ENCODE measurements at regions not wholly inside any gene's neighbourhood (a gene's known extent, or its start where the extent isn't known, plus 50 kb on each side); places are given as distances from the start of the nearest gene placed in this dataset.

DNA sequence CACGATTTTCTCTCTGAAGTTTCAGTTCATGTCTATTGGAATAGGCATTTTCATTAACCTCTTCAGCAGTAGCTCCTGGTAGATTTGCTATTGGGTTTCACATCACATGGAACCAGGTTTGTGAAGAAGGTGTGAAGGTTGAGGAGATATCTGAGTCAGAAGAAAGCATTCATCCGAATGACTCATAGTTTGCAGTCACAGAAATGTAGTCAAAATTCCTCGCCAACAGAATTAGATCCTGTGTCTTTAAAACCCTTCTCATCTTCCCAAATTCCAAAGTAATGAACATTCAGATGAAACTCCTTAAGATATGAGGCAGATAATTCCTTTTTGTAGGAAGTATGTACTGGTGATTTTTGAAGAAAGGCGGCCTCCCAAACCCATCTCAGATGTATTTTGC, 125.0 kb upstream of the LARGE1 start:
- TF ChIP-seq, protein P1, sequence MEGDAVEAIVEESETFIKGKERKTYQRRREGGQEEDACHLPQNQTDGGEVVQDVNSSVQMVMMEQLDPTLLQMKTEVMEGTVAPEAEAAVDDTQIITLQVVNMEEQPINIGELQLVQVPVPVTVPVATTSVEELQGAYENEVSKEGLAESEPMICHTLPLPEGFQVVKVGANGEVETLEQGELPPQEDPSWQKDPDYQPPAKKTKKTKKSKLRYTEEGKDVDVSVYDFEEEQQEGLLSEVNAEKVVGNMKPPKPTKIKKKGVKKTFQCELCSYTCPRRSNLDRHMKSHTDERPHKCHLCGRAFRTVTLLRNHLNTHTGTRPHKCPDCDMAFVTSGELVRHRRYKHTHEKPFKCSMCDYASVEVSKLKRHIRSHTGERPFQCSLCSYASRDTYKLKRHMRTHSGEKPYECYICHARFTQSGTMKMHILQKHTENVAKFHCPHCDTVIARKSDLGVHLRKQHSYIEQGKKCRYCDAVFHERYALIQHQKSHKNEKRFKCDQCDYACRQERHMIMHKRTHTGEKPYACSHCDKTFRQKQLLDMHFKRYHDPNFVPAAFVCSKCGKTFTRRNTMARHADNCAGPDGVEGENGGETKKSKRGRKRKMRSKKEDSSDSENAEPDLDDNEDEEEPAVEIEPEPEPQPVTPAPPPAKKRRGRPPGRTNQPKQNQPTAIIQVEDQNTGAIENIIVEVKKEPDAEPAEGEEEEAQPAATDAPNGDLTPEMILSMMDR (IDR thresholded peaks at IDR 0.05), result no peak
- TF ChIP-seq POLR2A (IDR thresholded peaks at IDR 0.05) (no peak), POLR2AphosphoS5 (IDR thresholded peaks at IDR 0.05) (no peak), EP300 (IDR thresholded peaks at IDR 0.05) (no peak)
